H9 (cell line): ENCODE measurements at regions not wholly inside any gene's neighbourhood (a gene's known extent, or its start where the extent isn't known, plus 50 kb on each side); places are given as distances from the start of the nearest gene placed in this dataset.

ENCODE experiments used
- DNase-seq: peaks from one replicate; pipeline ENCODE4 v3.0.0-alpha.2; 2017
- H2AFZ ChIP-seq: one replicate; pipeline ENCODE4 v1.6.1; 2013; ENCODE audit warnings: mild to moderate bottlenecking, low read length, control low read depth, moderate library complexity
- H2AK5ac ChIP-seq: 2 replicates; pipeline ENCODE4 v1.6.1; 2013; ENCODE audit warnings: low read length, control low read depth, mixed read lengths; ENCODE audit not compliant: insufficient read length
- H2BK120ac ChIP-seq: one replicate; pipeline ENCODE4 v1.6.1; 2013; ENCODE audit warnings: low read depth, mild to moderate bottlenecking, low read length, control low read depth, inconsistent platforms; ENCODE audit not compliant: poor library complexity, severe bottlenecking
- H2BK12ac ChIP-seq: 2 replicates; pipeline ENCODE4 v1.6.1; 2013; ENCODE audit warnings: low read length, control low read depth, mixed read lengths, low read depth; ENCODE audit not compliant: insufficient read length
- H2BK15ac ChIP-seq: 2 replicates; pipeline ENCODE4 v1.6.1; 2013; ENCODE audit warnings: low read depth, low read length, control low read depth
- H2BK20ac ChIP-seq: one replicate; pipeline ENCODE4 v1.6.1; 2013; ENCODE audit warnings: low read depth, mild to moderate bottlenecking, low read length, control low read depth, inconsistent platforms; ENCODE audit not compliant: poor library complexity, severe bottlenecking
- H2BK5ac ChIP-seq: 2 replicates; pipeline ENCODE4 v1.6.1; 2013; ENCODE audit warnings: low read length, control low read depth, mixed read lengths; ENCODE audit not compliant: insufficient read length
- H3K14ac ChIP-seq: 2 replicates; pipeline ENCODE4 v1.6.1; 2013; ENCODE audit warnings: low read length, control low read depth; ENCODE audit not compliant: insufficient read depth
- H3K18ac ChIP-seq: 2 replicates; pipeline ENCODE4 v1.6.1; 2013; ENCODE audit warnings: low read depth, mild to moderate bottlenecking, mixed read lengths, low read length, control low read depth; ENCODE audit not compliant: insufficient read length
- H3K23ac ChIP-seq: 2 replicates; pipeline ENCODE4 v1.6.1; 2013; ENCODE audit warnings: low read length, control low read depth, mixed read lengths, low read depth; ENCODE audit not compliant: insufficient read length
- H3K23me2 ChIP-seq: 2 replicates; pipeline ENCODE4 v1.6.1; 2013; ENCODE audit warnings: low read depth, mild to moderate bottlenecking, mixed read lengths, low read length, control low read depth; ENCODE audit not compliant: insufficient read length, poor library complexity, severe bottlenecking
- H3K27ac ChIP-seq: 2 replicates; pipeline ENCODE4 v1.5.1; 2013; ENCODE audit warnings: low read length, control low read depth, mixed read lengths, low read depth; ENCODE audit not compliant: insufficient read length
- H3K27me3 ChIP-seq: 2 replicates; pipeline ENCODE4 v1.6.1; 2013; ENCODE audit warnings: low read length, control low read depth, inconsistent platforms; ENCODE audit not compliant: insufficient read depth
- H3K4ac ChIP-seq: 2 replicates; pipeline ENCODE4 v1.6.1; 2013; ENCODE audit warnings: low read depth, mild to moderate bottlenecking, control low read depth, inconsistent platforms, low read length, moderate library complexity
- H3K4me1 ChIP-seq: 2 replicates; pipeline ENCODE4 v1.6.1; 2013; ENCODE audit warnings: low read length, control low read depth, inconsistent platforms; ENCODE audit not compliant: insufficient read depth
- H3K4me2 ChIP-seq: 2 replicates; pipeline ENCODE4 v1.6.1; 2013; ENCODE audit warnings: low read length, control low read depth, mixed read lengths; ENCODE audit not compliant: insufficient read length, insufficient read depth
- H3K56ac ChIP-seq: 2 replicates; pipeline ENCODE4 v1.6.1; 2013; ENCODE audit warnings: low read depth, mild to moderate bottlenecking, mixed read lengths, low read length, control low read depth; ENCODE audit not compliant: insufficient read length
- H3K79me1 ChIP-seq: 2 replicates; pipeline ENCODE4 v1.6.1; 2013; ENCODE audit warnings: low read depth, mild to moderate bottlenecking, moderate library complexity, low read length, control low read depth, inconsistent platforms; ENCODE audit not compliant: insufficient read depth, poor library complexity, severe bottlenecking
- H3K79me2 ChIP-seq: 2 replicates; pipeline ENCODE4 v1.6.1; 2013; ENCODE audit warnings: low read length, control low read depth, inconsistent platforms; ENCODE audit not compliant: insufficient read depth
- H3K9ac ChIP-seq: 2 replicates; pipeline ENCODE4 v1.6.1; 2013; ENCODE audit warnings: low read length, control low read depth, mixed read lengths; ENCODE audit not compliant: insufficient read length; ENCODE audit errors: extremely low read depth
- H3K9me3 ChIP-seq: one replicate; pipeline ENCODE4 v1.6.1; 2013; ENCODE audit warnings: low read depth, low read length, inconsistent platforms; ENCODE audit not compliant: control insufficient read depth
- H3T11ph ChIP-seq: one replicate; pipeline ENCODE4 v1.6.1; 2013; ENCODE audit warnings: mild to moderate bottlenecking, low read length, control low read depth, inconsistent platforms
- H4K20me1 ChIP-seq: one replicate; pipeline ENCODE4 v1.6.1; 2013; ENCODE audit not compliant: control insufficient read depth, insufficient read length, insufficient read depth
- H4K5ac ChIP-seq: 2 replicates; pipeline ENCODE4 v1.6.1; 2013; ENCODE audit warnings: low read depth, mild to moderate bottlenecking, mixed read lengths, low read length, control low read depth; ENCODE audit not compliant: insufficient read length
- H4K8ac ChIP-seq: replicated peaks from 2 replicates; pipeline ENCODE4 v1.6.1; 2013; ENCODE audit warnings: low read length, control low read depth, mixed read lengths, low read depth; ENCODE audit not compliant: insufficient read length
- H4K91ac ChIP-seq: 2 replicates; pipeline ENCODE4 v1.6.1; 2013; ENCODE audit warnings: low read depth, mild to moderate bottlenecking, moderate library complexity, mixed read lengths, low read length, control low read depth; ENCODE audit not compliant: insufficient read length
- H3K27ac Mint-ChIP-seq, 3 experiments: 2 replicates in 2 of 3; 3 replicates in 1 of 3; pipeline ENCODE4 v1.8.0; 2020 to 2021; ENCODE audit warnings: mixed read lengths in 3 of 3, mild to moderate bottlenecking in 1 of 3, moderate library complexity in 1 of 3
- H3K27me3 Mint-ChIP-seq: 2 replicates; pipeline ENCODE4 v1.8.0; 2021; ENCODE audit warnings: low read depth, mild to moderate bottlenecking, moderate library complexity, mixed read lengths
- H3K36me3 Mint-ChIP-seq, 3 experiments: 2 replicates in 2 of 3; 3 replicates in 1 of 3; pipeline ENCODE4 v1.8.0; 2020 to 2021; ENCODE audit warnings: low read depth in 3 of 3, mixed read lengths in 3 of 3; ENCODE audit not compliant: insufficient read depth in 1 of 3
- H3K4me1 Mint-ChIP-seq, 2 experiments: 2 replicates each; pipeline ENCODE4 v1.8.0; 2020; ENCODE audit warnings: mixed read lengths in 2 of 2
- H3K4me3 Mint-ChIP-seq, 2 experiments: 2 replicates in 1 of 2; 3 replicates in 1 of 2; pipeline ENCODE4 v1.8.0; 2020 to 2021; ENCODE audit warnings: mild to moderate bottlenecking in 2 of 2, mixed read lengths in 2 of 2, moderate library complexity in 1 of 2
- H3K9me3 Mint-ChIP-seq, 2 experiments: 2 replicates in 1 of 2; 3 replicates in 1 of 2; pipeline ENCODE4 v1.8.0; 2020; ENCODE audit warnings: mild to moderate bottlenecking in 2 of 2, mixed read lengths in 2 of 2, moderate library complexity in 1 of 2
- WGBS: extraction: QIAGEN DNeasy Blood & Tissue Kit; methylation state at CpG from one replicate; pipeline ENCODE4 v1.1.7; 2013; ENCODE audit warnings: missing lambda C conversion rate, low lambda C conversion rate, mixed read lengths; ENCODE audit not compliant: insufficient read length; ENCODE audit errors: extremely low coverage; 5-methylcytosine and 5-hydroxymethylcytosine counted together
- TF ChIP-seq, protein P1 (sequence below): fragments of 200-600 bp; sonication (generic); conservative IDR thresholded peaks from 3 replicates; pipeline ENCODE4 v1.8.0; 2021; ENCODE audit warnings: antibody characterized with exemption, mild to moderate bottlenecking

DNA sequence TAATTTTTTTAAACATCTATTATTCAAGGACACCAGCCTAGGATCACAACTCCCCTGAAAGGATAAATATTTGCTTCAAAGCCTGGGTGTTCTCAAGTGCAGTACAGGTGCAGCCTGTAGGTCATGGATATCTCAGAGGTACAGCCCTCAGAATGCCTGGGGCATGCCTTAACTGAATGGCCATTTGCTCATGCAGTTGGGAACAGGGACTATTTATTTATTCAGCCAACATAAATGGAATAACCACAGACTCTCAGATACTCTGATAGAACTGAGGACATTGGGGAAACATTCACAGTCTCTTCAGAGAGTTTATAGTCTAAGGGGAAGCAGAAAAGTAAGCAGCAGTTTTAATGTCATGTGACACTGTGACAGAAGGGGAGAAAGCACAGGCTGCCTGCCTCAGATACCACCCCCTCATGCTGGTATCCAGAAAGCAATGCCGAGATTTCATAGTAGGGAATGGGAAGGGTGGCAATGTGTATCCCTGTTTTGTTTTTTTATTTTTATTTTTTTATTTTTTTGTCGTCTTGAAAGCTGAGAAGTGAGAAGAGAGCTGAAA is 112.6 kb downstream of the MACIR start:
- DNase-seq: no peak
- Mint-ChIP-seq H3K4me3 (no peak overlapping the region; a peak in 1 of 5 replicates), H3K27ac (no peak overlapping the region; a peak in 1 of 7 replicates), H3K27me3 (peaks cover 2% of the 10 kb centered on the region; the same call in 1 of the 2 replicates), H3K9me3 (no peaks in the 10 kb centered on the region), H3K36me3 (no peaks in the 10 kb centered on the region), H3K4me1 (peaks cover 12 to 17% of the 10 kb centered on the region in 2 experiments)
- Histone ChIP-seq H3K23ac (no peak overlapping the region), H3K79me2 (no peaks in the 10 kb centered on the region), H3K23me2 (no peaks in the 10 kb centered on the region), H3K27ac (no peak overlapping the region), H3K4me2 (no peak overlapping the region), H2BK12ac (no peak overlapping the region), H3K9me3 (no peaks in the 10 kb centered on the region), H2BK20ac (no peak overlapping the region), H3K9ac (no peak overlapping the region), H3K56ac (no peak overlapping the region), H2BK15ac (no peak overlapping the region), H2BK5ac (no peak overlapping the region), H4K20me1 (no peaks in the 10 kb centered on the region), H3K18ac (no peak overlapping the region), H4K5ac (no peak overlapping the region), H3K4me1 (no peaks in the 10 kb centered on the region), H3K14ac (no peak overlapping the region), H3K4ac (no peak overlapping the region), H4K91ac (no peak overlapping the region), H3T11ph (no peak overlapping the region), H3K27me3 (no peaks in the 10 kb centered on the region), H2BK120ac (no peak overlapping the region), H2AFZ (no peak overlapping the region), H3K79me1 (no peaks in the 10 kb centered on the region), H2AK5ac (no peak overlapping the region), H4K8ac (no peak overlapping the region)
- TF ChIP-seq, protein P1, sequence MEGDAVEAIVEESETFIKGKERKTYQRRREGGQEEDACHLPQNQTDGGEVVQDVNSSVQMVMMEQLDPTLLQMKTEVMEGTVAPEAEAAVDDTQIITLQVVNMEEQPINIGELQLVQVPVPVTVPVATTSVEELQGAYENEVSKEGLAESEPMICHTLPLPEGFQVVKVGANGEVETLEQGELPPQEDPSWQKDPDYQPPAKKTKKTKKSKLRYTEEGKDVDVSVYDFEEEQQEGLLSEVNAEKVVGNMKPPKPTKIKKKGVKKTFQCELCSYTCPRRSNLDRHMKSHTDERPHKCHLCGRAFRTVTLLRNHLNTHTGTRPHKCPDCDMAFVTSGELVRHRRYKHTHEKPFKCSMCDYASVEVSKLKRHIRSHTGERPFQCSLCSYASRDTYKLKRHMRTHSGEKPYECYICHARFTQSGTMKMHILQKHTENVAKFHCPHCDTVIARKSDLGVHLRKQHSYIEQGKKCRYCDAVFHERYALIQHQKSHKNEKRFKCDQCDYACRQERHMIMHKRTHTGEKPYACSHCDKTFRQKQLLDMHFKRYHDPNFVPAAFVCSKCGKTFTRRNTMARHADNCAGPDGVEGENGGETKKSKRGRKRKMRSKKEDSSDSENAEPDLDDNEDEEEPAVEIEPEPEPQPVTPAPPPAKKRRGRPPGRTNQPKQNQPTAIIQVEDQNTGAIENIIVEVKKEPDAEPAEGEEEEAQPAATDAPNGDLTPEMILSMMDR: no peak
- no CpG with 5 or more reads among the region's 2 CpGs for WGBS
